GM12878 (cell line): ENCODE measurements at regions not wholly inside any gene's neighbourhood (a gene's known extent, or its start where the extent isn't known, plus 50 kb on each side); places are given as distances from the start of the nearest gene placed in this dataset.

Source experiments
- ATAC-seq: fragments of 200-7000 bp; cut with Tn5 transposase; 3 replicates; pipeline ENCODE4 v1.9.1; 2020; ENCODE audit warnings: mild to moderate bottlenecking, moderate library complexity
- BruUV-seq: library from RNA; stranded (reverse); fragments of 400-500 nt; replicated peaks from 2 replicates; lab custom pipeline; 2021; lab: Mats Ljungman, UMichigan
- CTCF ChIA-PET: fragments of 300-600 bp; sonication (Branson Sonifier 250); formaldehyde crosslinking; extraction: SDS; loops from one replicate; lab custom pipeline; 2021; ENCODE audit warnings: inconsistent platforms; lab: Yijun Ruan, JAX
- POLR2A ChIA-PET: fragments of 350-600 bp; formaldehyde crosslinking; extraction: SDS; loops from one replicate; lab custom pipeline; 2021; ENCODE audit warnings: inconsistent platforms; lab: Charles Lee
- RAD21 ChIA-PET: fragments of 300-600 bp; sonication (Branson Sonifier 250); formaldehyde crosslinking; loops from one replicate; lab custom pipeline; 2023; ENCODE audit warnings: antibody characterized with exemption; ENCODE audit not compliant: unreplicated experiment; lab: Charles Lee
- SMC1A ChIA-PET: fragments of 300-600 bp; sonication (Branson Sonifier 250); formaldehyde crosslinking; loops from one replicate; lab custom pipeline; 2023; ENCODE audit not compliant: unreplicated experiment, uncharacterized antibody; lab: Charles Lee
- DNase-seq: peaks from one replicate; pipeline ENCODE4 v3.0.0-alpha.2; 2011; ENCODE audit warnings: low read depth, low spot score
- FAIRE-seq: peaks from 3 replicates; lab custom pipeline; 2011; peaks lifted over from hg19 to GRCh38; lab: Jason Lieb, UNC
- H2AFZ ChIP-seq: 2 replicates; pipeline ENCODE4 v1.6.0; 2011; ENCODE audit warnings: low read depth, low read length, control low read depth; ENCODE audit not compliant: control insufficient read depth
- H3K27ac ChIP-seq: 2 replicates; pipeline ENCODE4 v1.5.1; 2011; ENCODE audit warnings: control low read depth; ENCODE audit not compliant: control insufficient read depth, insufficient read depth
- H3K27me3 ChIP-seq, 2 experiments: replicated peaks in 1 of 2; 2 replicates each; pipeline versions ENCODE4 v1.6.0 to v1.6.1; 2011; ENCODE audit warnings: low read length in 1 of 2; ENCODE audit not compliant: control insufficient read depth in 2 of 2, insufficient read depth in 2 of 2
- H3K36me3 ChIP-seq, 2 experiments: 2 replicates each; pipeline ENCODE4 v1.5.1; 2011; ENCODE audit warnings: low read length in 1 of 2; ENCODE audit not compliant: control insufficient read depth in 2 of 2, insufficient read depth in 2 of 2
- H3K4me1 ChIP-seq: 2 replicates; pipeline ENCODE4 v1.6.1; 2011; ENCODE audit warnings: mild to moderate bottlenecking, low read length, moderate library complexity, mixed read lengths; ENCODE audit not compliant: control insufficient read depth, insufficient read depth
- H3K4me2 ChIP-seq: 2 replicates; pipeline ENCODE4 v1.6.0; 2011; ENCODE audit warnings: control low read depth; ENCODE audit not compliant: control insufficient read depth, insufficient read depth
- H3K4me3 ChIP-seq: fragments of 200-600 bp; sonication (generic); 2 replicates; pipeline ENCODE4 v1.5.1; 2016
- H3K79me2 ChIP-seq: 2 replicates; pipeline ENCODE4 v1.6.0; 2011; ENCODE audit warnings: low read length; ENCODE audit not compliant: control insufficient read depth, insufficient read depth
- H3K9ac ChIP-seq: 2 replicates; pipeline ENCODE4 v1.8.0; 2011; ENCODE audit warnings: low read length, control low read depth, mixed read lengths; ENCODE audit not compliant: control insufficient read depth, insufficient read depth
- H3K9me3 ChIP-seq: replicated peaks from 3 replicates; pipeline ENCODE4 v1.5.1; 2011; ENCODE audit warnings: mild to moderate bottlenecking, low read length; ENCODE audit not compliant: control insufficient read depth, insufficient read depth
- H4K20me1 ChIP-seq: 2 replicates; pipeline ENCODE4 v1.6.0; 2011; ENCODE audit not compliant: control insufficient read depth, insufficient read depth
- CBX5 ChIP-seq: sonication (generic); IDR thresholded peaks from 2 replicates; pipeline ENCODE4 v1.6.1; 2016; ENCODE audit warnings: low read depth, moderate library complexity, mild to moderate bottlenecking, inconsistent platforms
- CREB1 ChIP-seq: IDR thresholded peaks from 2 replicates; pipeline ENCODE4 v1.6.1; 2012; ENCODE audit warnings: low read depth, mild to moderate bottlenecking, inconsistent platforms
- CREM ChIP-seq: IDR thresholded peaks from 2 replicates; pipeline ENCODE4 v1.6.1; 2014; ENCODE audit warnings: antibody characterized with exemption, low read depth
- DPF2 ChIP-seq: fragments of 450-650 bp; IDR thresholded peaks from 2 replicates; pipeline ENCODE4 v1.6.1; 2017; ENCODE audit warnings: mild to moderate bottlenecking
- EZH2 ChIP-seq: IDR thresholded peaks from 2 replicates; pipeline ENCODE4 v1.6.1; 2012; ENCODE audit warnings: low read depth, mild to moderate bottlenecking, control low read depth, inconsistent platforms, low read length, borderline replicate concordance; ENCODE audit not compliant: control insufficient read depth
- HDAC2 ChIP-seq: fragments of 200-600 bp; sonication (generic); IDR thresholded peaks from 2 replicates; pipeline ENCODE4 v1.6.1; 2017
- JUND ChIP-seq: IDR thresholded peaks from 2 replicates; pipeline ENCODE4 v1.6.1; 2012; ENCODE audit warnings: low read depth, mild to moderate bottlenecking, low read length, improper control_type of control experiment, moderate library complexity
- NBN ChIP-seq: fragments of 450-650 bp; IDR thresholded peaks from 2 replicates; pipeline ENCODE4 v1.6.1; 2016
- NFYA ChIP-seq: IDR thresholded peaks from 2 replicates; pipeline ENCODE4 v1.6.1; 2011; ENCODE audit warnings: low read depth, mild to moderate bottlenecking, low read length, improper control_type of control experiment, borderline replicate concordance
- NR2C1 ChIP-seq: fragments of 450-650 bp; IDR thresholded peaks from 2 replicates; pipeline ENCODE4 v1.6.1; 2017; ENCODE audit warnings: antibody characterized with exemption, mild to moderate bottlenecking, moderate library complexity
- POLR2A ChIP-seq: IDR thresholded peaks from 2 replicates; pipeline ENCODE4 v1.6.1; 2011; ENCODE audit warnings: low read depth, mild to moderate bottlenecking, low read length
- RAD51 ChIP-seq: fragments of 450-650 bp; IDR thresholded peaks from 2 replicates; pipeline ENCODE4 v1.6.1; 2016; ENCODE audit warnings: moderate library complexity, mild to moderate bottlenecking, inconsistent platforms
- SRF ChIP-seq, 2 experiments: IDR thresholded peaks; 2 replicates each; pipeline ENCODE4 v1.6.1; 2011; ENCODE audit warnings: low read depth in 2 of 2, low read length in 2 of 2, mild to moderate bottlenecking in 1 of 2, moderate library complexity in 1 of 2
- STAT1 ChIP-seq: fragments of 450-650 bp; conservative IDR thresholded peaks from 2 replicates; pipeline ENCODE4 v1.6.1; 2014; ENCODE audit warnings: antibody characterized with exemption, mild to moderate bottlenecking
- TCF3 ChIP-seq: IDR thresholded peaks from 2 replicates; pipeline ENCODE4 v1.6.1; 2012; ENCODE audit warnings: low read depth, mild to moderate bottlenecking, low read length, borderline replicate concordance; ENCODE audit not compliant: insufficient read depth
- TCF7 ChIP-seq: IDR thresholded peaks from 2 replicates; pipeline ENCODE4 v1.6.1; 2014; ENCODE audit warnings: antibody characterized with exemption, borderline replicate concordance
- WGBS: methylation state at CpG from one replicate; pipeline ENCODE4 v1.1.6; 2016; ENCODE audit warnings: low lambda C conversion rate; ENCODE audit not compliant: insufficient replicate concordance, insufficient coverage; ENCODE audit errors: missing lambda C conversion rate; 5-methylcytosine and 5-hydroxymethylcytosine counted together
- in situ Hi-C: fragments of 300-500 bp; cut with MboI; formaldehyde crosslinking; loops from 9 replicates; pipeline ENCODE4 v1.14.3; 2018; ENCODE audit warnings: mixed read lengths
- intact Hi-C: fragments of 100-400 bp; cut with micrococcal nuclease; formaldehyde crosslinking; loops from one replicate; pipeline ENCODE4 v1.14.2; 2022; ENCODE audit not compliant: unreplicated experiment
- TF ChIP-seq, protein P1 (sequence below): fragments of 450-650 bp; IDR thresholded peaks from 2 replicates; pipeline ENCODE4 v1.6.1; 2017; ENCODE audit warnings: mild to moderate bottlenecking
- TF ChIP-seq, protein P2 (sequence below): IDR thresholded peaks from 2 replicates; pipeline ENCODE4 v1.6.1; 2011; ENCODE audit warnings: borderline replicate concordance, low read depth, mild to moderate bottlenecking, moderate library complexity, low read length; ENCODE audit not compliant: insufficient read depth, poor library complexity, severe bottlenecking
- TF ChIP-seq, protein P3 (sequence below): fragments of 150-350 bp; IDR thresholded peaks from 2 replicates; pipeline ENCODE4 v1.6.1; 2014; ENCODE audit warnings: mild to moderate bottlenecking, low read depth, low read length
- TF ChIP-seq, protein P4 (sequence below): fragments of 450-650 bp; IDR thresholded peaks from 2 replicates; pipeline ENCODE4 v1.6.1; 2018; ENCODE audit warnings: borderline replicate concordance, mild to moderate bottlenecking; ENCODE audit not compliant: partially characterized antibody

DNA sequence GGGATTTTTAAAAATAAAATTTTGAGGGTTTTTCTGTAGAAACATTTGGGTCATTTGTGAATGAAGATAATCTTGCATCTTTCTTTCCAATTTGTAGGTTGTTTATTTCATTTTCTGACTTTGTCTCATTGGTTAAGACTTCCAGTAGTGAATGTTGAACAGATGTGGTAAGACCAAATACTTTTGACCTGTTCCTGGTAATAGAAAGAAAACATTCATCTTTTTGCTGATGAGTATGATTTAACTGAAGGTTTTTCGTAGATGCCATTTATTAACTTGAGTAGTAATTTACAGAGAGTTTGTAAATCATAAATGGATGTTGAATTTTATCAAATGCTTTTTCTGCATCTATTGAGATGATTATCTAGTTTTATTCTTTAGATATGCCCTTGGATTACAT is 416.1 kb upstream of the CITED2 start:
- ChIA-PET POLR2A (no interaction called here), CTCF (no interaction called here), SMC1A (no interaction called here), RAD21 (no interaction called here)
- WGBS, result 30% methylated on average over 1 of the region's 1 CpG
- no peak overlapping the region for H3K9ac ChIP-seq
- no peaks in the 10 kb centered on the region for H3K27me3 ChIP-seq
- no TSS peak for BruUV-seq
- no peak overlapping the region for H2AFZ ChIP-seq
- H4K20me1 ChIP-seq, result no peaks in the 10 kb centered on the region
- no peaks in the 10 kb centered on the region for H3K36me3 ChIP-seq
- H3K4me3 ChIP-seq, result no peak overlapping the region
- no peak for ATAC-seq
- in situ Hi-C loops, result no loop called here
- no peaks in the 10 kb centered on the region for H3K79me2 ChIP-seq
- H3K27ac ChIP-seq, result no peak overlapping the region
- DNase-seq, result no peak
- H3K4me1 ChIP-seq, result no peaks in the 10 kb centered on the region
- no peak for FAIRE-seq
- H3K4me2 ChIP-seq, result no peak overlapping the region
- intact Hi-C loops, result no loop called here
- TF ChIP-seq SRF (IDR thresholded peaks at IDR 0.05; ENCODE audit: low read depth in 2 of 2, low read length in 2 of 2) (no peak), RAD51 (no peak), JUND (no peak), CBX5 (no peak), TCF3 (no peak), CREB1 (no peak), NR2C1 (no peak), EZH2 (no peak), HDAC2 (no peak), CREM (no peak), NFYA (no peak), TCF7 (no peak), NBN (no peak), DPF2 (no peak), STAT1 (no peak), POLR2A (no peak)
- TF ChIP-seq, protein P1, sequence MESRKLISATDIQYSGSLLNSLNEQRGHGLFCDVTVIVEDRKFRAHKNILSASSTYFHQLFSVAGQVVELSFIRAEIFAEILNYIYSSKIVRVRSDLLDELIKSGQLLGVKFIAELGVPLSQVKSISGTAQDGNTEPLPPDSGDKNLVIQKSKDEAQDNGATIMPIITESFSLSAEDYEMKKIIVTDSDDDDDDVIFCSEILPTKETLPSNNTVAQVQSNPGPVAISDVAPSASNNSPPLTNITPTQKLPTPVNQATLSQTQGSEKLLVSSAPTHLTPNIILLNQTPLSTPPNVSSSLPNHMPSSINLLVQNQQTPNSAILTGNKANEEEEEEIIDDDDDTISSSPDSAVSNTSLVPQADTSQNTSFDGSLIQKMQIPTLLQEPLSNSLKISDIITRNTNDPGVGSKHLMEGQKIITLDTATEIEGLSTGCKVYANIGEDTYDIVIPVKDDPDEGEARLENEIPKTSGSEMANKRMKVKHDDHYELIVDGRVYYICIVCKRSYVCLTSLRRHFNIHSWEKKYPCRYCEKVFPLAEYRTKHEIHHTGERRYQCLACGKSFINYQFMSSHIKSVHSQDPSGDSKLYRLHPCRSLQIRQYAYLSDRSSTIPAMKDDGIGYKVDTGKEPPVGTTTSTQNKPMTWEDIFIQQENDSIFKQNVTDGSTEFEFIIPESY, result no peak
- TF ChIP-seq, protein P2, sequence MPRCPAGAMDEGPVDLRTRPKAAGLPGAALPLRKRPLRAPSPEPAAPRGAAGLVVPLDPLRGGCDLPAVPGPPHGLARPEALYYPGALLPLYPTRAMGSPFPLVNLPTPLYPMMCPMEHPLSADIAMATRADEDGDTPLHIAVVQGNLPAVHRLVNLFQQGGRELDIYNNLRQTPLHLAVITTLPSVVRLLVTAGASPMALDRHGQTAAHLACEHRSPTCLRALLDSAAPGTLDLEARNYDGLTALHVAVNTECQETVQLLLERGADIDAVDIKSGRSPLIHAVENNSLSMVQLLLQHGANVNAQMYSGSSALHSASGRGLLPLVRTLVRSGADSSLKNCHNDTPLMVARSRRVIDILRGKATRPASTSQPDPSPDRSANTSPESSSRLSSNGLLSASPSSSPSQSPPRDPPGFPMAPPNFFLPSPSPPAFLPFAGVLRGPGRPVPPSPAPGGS, result no peak
- TF ChIP-seq, protein P3, sequence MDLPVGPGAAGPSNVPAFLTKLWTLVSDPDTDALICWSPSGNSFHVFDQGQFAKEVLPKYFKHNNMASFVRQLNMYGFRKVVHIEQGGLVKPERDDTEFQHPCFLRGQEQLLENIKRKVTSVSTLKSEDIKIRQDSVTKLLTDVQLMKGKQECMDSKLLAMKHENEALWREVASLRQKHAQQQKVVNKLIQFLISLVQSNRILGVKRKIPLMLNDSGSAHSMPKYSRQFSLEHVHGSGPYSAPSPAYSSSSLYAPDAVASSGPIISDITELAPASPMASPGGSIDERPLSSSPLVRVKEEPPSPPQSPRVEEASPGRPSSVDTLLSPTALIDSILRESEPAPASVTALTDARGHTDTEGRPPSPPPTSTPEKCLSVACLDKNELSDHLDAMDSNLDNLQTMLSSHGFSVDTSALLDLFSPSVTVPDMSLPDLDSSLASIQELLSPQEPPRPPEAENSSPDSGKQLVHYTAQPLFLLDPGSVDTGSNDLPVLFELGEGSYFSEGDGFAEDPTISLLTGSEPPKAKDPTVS, result no peak
- TF ChIP-seq, protein P4, sequence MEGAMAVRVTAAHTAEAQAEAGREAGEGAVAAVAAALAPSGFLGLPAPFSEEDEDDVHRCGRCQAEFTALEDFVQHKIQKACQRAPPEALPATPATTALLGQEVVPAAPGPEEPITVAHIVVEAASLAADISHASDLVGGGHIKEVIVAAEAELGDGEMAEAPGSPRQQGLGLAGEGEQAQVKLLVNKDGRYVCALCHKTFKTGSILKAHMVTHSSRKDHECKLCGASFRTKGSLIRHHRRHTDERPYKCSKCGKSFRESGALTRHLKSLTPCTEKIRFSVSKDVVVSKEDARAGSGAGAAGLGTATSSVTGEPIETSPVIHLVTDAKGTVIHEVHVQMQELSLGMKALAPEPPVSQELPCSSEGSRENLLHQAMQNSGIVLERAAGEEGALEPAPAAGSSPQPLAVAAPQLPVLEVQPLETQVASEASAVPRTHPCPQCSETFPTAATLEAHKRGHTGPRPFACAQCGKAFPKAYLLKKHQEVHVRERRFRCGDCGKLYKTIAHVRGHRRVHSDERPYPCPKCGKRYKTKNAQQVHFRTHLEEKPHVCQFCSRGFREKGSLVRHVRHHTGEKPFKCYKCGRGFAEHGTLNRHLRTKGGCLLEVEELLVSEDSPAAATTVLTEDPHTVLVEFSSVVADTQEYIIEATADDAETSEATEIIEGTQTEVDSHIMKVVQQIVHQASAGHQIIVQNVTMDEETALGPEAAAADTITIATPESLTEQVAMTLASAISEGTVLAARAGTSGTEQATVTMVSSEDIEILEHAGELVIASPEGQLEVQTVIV, result no peak
- H3K9me3 ChIP-seq, result no peaks in the 10 kb centered on the region; the same call in 2 of the 3 replicates
